Germinal center (tissue), 1 donor: ENCODE measurements at regions not wholly inside any gene's neighbourhood (a gene's known extent, or its start where the extent isn't known, plus 50 kb on each side); places are given as distances from the start of the nearest gene placed in this dataset.
"Not testable (repeated sequence)": the region's sequence is repeated elsewhere in the genome, so short reads cannot be mapped to it uniquely, and the experiment has no call there.

Experiments
- DNase-seq: peaks from one replicate; pipeline ENCODE4 v3.0.0; 2012; ENCODE audit warnings: mixed read lengths, low spot score

DNA sequence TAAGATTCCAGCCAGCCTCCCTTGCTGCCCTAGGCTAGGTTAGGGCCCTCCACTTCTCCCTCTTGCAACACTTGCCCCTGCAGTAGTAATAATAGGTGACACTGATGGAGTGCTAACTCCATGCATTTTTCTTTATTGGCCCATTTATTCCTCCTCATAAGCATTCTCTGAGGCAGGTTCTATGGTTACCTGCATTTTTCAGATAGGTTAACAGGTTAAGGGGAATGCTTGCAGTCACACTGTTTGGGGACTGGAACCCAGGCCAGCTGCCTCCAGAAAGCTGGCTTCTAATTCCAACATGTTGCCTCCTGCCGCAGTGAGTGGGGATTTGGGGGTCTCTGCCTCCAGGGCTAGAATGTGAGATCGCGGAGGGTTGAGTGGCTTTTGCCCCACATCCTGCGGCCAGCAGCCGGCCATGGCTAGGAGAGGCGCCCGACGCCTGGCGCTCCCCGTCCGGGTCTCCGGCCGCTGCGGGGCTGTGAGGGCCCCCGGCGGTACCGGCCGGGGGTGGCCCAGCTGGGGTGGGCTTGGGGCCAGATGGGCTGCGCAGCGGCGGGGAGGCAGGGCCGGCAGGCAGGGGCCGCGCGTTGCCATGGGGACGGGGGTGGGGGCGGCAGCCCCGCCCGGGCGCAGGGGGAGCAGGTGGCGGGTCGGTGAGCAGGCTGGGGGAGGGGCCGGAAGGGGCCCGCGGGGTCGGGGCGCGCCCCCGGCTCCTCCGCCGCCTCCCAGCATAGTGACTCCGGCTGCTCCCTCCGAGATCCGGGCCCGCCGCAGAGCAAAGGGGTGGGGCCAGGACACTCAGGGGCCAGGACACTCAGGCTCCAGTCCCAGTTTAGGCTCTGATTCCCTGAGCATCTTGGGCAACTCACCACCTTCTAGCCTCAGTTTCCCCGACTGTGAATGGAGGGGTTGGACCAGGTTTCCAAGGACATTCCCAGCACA lies 68.4 kb upstream of the SSBP3 start:
- DNase-seq, result no peak

DNA sequence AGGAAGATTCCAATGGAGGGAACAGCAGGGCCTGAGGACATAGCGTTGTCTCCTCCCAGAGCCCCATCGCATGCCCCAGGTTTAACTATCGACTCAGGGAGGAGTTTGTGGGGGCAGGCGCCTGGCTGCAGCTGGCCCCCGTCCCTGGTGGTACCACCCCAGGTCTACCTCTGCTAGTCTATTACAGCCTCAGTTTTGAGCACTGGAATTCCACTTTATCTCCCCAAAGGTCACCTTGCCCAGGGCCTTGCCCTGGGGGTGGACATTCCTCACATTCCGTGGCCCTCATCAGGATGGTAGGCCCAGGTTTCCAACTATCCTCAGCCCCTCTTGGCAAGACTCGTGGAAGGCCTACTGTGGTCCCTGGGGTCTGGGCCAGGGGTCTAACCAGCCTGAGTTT lies 65.4 kb upstream of the SSBP3 start:
- no peak for DNase-seq

DNA sequence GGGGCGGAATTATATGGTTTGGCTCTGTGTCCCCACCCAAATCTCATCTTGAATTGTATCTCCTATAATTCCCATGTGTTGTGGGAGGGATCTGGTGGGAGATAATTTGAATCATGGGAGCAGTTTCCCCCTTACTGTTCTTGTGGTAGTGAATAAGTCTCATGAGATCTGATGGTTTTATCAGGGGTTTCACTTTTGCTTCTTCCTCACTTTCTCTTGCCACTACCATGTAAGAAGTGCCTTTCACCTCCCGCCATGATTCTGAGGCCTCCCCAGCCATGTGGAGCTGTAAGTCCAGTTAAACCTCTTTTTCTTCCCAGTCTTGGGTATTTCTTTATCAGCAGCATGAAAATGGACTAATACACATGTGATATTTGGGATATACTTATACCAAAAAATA lies 63.2 kb upstream of the SSBP3 start:
- DNase-seq, result not testable (repeated sequence)

DNA sequence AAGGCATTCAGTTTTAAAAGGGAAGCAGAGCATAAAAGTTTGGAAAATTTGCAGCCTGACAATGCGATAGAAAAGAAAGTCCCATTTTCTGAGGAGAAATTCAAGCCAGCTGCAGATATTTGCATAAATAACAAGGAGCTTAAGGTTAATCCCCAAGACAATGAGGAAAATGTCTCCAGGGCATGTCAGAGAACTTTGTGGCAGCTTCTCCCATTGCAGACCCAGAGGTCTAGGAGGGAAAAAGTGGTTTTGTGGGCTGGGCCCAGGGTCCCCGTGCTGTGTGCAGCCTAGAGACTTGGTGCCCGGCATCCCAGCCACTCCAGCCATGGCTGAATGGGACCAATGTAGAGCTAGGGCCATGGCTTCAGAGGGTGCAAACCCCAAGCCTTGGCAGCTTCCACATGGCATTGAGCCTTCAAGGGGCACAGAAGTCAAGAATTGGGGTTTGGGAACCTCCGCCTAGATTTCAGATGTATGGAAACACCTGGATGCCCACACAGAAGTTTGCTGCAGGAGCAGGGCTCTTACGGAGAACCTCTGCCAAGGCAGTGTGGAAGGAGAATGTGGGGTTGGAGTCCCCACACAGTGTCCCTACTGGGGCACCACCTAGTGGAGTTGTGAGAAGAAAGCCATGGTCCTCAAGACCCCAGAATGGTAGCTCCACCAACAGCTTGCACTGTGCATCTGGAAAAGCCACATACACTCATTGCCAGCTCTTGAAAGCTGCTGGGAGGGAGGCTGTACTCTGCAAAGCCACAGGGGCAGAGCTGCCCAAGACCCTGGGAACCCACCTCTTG lies 62.3 kb upstream of the SSBP3 start:
- not testable (repeated sequence) for DNase-seq

DNA sequence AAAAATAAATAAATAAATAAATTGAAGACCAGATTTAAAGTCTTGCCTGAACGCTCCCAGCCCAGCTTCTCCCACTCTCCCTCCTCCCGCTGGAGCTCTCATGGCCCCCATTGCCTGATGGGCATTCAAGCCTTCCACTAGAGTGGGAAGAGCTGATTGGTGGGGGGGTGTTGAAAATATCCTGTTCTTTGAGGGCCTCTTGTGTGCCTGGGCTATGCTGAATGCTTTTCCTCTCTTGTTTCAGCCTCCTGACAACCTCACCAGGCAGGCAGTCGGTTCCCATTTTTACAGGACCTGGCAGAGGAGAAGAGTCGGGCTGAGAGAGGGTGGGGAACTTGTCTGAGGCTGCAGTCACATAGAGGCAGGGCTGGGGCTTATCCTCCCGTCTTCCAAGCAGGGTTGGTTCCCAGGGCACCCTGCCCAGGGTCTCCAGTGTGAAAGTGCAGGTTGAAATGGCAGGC lies 59.2 kb upstream of the SSBP3 start:
- no peak for DNase-seq

DNA sequence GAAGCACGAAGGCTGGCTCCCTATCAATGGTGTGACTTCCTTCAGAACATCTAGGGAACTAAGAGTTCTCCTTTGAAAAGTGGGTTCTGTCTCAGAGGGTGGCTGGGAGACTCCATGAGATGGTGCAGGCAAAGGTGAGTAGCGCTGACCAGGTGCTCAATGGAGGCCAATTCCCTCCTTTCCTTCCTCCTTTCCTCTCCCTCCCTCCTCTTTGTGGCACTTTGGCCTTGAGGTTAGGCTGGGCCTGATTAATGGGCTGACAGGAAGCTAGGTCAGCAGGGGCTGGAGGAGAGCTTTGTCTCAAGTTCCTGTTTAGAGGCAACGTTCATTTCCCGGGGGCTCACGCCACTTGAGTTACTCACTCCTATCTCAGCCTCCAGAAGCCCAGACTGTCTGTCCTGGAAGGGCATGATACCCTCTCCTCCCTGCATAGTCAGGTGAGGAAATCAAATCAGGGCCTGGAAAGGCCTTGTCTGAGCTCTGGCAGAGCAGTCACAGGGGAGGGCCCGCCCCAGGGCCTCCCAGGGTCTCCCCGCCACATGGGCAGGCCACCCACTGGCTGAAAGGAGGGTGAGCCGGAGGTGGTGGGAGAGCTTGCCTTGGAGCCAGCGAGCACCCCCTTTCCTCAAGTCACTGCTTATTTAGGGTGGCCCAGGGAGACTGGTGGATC lies 58.4 kb upstream of the SSBP3 start:
- no peak for DNase-seq

DNA sequence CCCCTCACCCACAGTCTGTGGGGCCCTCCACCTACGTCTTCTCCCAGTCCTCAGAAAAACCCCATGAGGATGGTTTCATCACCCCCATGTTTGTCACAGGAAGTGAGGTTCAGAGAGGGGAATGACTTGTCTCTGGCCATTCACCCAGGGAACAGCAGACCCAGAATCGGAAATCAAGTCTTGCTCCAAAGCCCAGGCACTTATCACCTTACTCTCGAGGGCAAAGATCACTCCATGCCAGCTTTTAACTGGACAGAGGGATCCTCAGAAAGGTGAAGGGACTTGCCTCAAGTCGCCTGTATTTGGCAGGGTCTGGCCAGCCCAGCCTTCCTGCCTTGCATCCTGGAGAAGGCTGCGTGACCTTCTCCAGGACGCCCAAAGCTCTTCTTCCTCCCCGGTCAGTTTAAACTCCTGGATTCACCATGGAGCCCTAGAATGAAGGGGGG lies 57.9 kb upstream of the SSBP3 start:
- DNase-seq, result no peak

DNA sequence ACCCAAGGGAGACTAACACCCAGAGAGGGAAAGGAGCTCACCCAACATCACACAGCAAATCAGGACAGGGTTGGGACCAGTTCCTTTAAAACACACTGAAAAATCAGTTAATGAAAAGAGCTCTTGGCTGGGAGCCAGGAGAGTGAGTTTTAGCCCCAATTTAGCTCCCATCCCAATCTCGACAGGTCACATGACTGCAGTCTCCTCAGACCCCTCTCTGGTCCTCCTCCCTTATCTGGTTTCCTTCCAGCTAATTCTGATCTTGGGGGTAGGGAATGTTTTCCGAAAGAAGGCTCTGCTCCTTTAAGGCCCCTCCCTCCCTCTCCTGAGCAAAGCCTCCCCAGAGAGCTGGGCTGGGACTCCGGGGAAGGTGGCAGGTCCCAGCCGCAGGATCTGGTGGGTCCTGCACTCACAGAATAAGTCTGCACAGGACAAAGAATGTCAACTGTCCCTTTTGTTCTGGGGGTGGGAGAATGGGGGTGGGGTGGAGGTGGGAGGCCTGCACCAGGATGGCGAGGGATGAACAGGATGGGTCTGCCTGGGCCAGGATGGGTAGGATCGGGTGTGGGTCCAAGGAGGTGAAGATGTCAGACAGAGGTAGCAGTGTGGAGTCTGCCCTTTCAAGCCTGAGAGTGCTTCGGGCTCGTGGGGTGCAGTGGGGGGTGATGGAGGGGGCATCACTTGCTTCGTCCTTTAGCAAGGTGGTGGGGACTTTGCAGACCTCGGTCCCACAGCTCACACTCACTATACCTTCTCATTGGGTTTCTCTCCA lies 57.3 kb upstream of the SSBP3 start:
- no peak for DNase-seq

DNA sequence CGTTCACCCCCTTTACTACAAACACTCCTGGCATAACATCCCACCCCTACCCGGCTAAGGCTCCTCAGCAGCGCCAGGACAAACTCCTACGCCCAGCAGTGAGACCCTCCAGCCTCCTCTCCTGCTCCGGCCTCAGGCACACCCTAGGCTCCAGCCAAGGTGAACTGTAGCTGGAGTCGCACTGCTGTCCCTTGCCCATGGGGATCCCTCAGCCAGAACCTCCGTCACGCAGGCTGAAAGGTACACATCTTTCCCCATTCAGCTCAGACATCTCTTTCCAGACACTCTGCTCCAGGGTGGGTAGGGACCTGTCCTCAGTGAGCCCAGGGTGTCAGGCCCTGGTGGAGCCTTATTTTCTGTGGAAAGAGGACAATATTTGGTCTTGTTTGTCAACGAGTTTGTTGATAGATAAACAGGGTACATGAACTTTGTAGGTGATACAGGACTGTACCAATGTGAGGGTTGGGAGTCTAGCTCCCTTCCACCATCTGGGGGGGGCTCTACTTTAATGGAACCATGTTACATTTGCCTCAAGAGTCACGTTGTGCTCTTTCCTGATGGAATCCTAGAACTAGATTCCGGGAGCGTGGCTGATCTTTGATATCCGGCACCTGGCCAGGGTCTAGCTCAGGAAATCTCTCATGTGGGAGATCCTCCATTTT lies 56.5 kb upstream of the SSBP3 start:
- no peak for DNase-seq

DNA sequence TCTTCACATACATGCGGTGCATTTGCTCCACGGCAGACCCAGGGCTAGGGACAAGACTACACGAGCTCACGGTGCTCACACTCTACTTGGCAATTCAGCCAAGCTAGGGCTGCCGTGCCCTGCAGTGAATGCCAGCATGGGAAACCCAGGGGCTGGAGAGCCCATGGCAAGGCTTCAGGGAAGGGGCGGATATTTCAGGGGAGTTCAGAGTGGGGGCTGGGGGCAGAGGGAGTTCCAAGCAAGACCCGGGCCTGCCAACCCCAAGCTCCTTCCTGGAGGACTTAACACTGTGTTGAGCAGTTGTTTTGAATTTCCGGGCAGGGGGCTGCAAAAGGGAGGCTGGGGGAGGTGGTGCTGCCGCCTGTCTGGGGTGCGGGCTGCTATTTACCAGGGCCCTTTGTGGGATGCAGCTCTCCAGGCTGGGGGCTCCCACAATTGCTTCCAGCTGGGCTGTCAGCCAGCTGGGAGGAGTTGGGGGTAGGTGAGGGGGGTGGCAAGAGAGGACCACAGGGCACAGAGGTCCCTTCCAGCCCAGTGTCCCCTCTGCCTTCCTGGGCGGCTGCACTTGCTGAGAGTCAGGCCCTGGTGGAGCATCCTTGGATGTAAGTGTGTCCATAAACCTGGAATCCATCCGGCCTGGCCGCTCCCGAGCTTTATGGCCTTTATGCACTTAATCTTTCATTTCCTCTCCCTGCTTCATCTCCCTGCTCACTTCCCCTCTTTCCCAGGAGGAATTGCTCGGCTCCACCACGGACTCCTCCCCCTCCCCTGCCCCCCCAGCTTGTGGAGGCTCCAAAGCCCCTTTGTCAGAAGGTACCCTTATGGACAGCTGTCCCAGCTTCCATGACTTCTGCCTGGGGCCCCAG lies 55.8 kb upstream of the SSBP3 start:
- DNase-seq, result no peak

DNA sequence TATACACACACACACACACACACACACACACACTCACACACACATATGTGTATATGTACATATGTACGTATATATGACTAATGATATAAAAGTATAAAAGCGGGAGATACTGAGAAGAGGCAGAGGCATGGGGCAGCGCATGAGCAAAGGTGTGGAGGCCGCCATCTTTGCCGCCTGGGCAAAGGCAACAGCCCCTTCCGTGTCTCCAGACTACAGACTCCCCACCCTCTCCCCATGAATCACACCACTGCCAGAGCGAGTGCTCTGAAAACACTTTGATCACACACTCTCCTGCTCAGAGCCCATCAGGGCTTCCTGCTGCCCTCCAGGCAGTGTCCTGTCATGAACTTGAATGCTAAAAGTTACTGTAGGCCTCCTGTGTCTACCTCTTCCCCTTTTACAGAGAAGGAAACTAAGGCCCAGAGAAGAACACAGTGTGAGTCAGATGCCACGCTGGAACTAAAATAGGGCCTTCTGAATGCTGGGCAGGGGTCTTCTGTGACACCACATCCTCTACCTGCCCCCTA lies 54.7 kb upstream of the SSBP3 start:
- DNase-seq, result no peak

DNA sequence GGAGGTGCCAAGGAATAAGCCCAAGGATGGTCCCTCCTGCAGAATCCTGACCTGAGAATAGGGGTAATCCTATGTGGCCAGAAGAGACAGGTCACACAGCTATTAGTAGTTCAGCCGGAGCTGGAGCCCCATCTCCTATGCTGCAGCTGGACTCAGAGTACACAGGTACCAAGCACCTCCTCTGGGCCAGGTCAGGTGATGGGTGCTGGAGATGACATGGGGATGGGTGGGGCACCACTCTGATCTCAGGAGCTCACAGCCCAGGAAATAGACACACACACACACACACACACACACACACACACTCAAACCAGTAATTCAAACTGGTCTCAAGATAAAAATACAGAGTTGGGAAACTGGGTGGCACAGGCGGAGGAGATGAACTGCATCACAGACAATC lies 54.2 kb upstream of the SSBP3 start:
- DNase-seq, result no peak

DNA sequence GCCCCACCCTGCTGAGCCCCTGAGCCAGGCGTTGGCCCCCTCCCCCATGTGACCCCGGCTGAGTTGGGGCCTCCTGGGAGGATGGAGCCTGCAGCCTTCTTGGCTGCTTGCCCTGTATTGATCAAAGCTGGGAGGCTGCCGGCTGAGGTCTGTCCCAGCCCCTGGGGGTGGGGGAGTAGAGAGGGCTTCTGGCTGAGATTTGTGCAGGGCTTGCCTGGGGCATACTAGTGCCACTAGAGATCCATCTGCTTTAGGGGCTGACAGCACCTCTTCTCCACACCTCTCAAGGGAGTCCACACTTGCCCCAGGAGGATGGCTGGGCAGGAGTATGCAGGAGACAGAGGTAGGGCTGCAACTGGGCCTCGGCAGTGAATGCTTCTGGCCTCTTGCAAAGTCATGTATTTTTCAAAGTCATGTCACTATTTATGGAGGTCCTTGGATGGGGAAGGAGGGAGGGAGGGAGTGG lies 53.6 kb upstream of the SSBP3 start:
- no peak for DNase-seq

DNA sequence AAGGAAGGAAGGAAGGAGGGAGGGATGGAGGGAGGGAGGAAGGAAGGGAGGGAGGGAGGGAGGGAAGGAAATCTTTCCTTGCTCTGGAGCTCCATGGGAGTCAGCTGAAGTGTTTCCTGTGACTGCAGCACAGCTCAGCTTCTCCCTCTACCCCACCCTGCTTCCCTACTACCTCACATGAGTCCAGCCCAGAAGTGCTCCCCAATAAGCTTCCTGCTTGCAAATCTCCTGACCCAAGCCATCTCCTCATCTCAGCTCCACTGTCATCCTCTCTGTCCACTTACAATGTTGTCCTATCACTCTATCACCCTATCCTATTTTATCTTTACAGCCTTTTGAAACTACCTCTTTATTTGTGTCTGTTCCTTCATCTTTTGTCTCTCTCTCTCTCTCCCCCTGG lies 52.9 kb upstream of the SSBP3 start:
- DNase-seq, result no peak

DNA sequence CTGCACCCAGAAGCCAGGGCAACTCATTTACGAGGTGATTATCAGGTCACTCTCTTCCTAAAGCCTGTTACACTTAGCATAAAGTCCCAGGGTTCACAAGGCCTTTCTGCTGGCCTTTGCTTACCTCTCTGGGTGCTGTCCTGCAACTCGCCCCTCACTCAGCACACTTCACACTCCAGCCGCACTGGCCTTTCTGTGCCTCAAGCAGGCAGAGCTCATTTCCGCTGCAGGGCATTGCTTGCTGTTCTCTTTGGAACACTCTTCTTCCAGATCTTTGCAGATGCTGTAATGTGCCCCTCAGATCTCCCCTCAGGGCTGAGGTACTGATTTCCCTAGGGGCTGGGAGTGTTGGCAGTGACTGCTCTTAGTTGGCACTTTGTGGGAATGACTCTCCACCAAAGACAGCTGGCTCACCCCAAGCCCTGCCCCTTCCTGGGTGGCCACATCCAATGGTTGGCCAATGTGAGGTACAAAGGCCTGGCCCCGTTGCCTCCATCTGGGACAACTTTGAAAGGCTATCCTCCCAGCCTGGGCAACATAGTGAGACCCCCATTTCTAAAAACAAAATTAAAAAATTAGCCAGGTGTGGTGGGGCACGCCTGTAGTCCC lies 50.8 kb upstream of the SSBP3 start:
- no peak for DNase-seq

DNA sequence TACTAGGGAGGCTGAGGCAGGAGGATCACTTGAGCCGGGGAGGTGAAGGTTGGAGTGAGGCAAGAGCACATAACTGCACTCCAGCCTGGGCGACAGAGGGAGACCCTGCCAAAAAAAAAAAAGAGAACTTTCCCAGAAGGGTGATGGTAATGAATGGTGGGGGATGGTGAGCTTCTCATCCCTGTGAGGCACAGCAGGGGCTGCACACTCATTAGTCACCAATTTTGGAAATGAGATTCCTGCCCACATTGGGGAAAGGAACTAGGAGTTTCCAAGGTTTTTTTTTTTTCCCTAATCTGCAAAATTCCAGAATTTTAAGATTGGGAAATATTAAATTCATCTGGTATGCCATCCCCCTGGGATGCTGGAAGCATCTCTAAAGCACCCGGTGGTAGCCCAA lies 50.2 kb upstream of the SSBP3 start:
- DNase-seq, result no peak
